A549 (cell line): ENCODE measurements at regions not wholly inside any gene's neighbourhood (a gene's known extent, or its start where the extent isn't known, plus 50 kb on each side); places are given as distances from the start of the nearest gene placed in this dataset.

Experiments
- ATAC-seq, 2 experiments: fragments of 200-7000 bp in 1 of 2; fragments of >200 bp in 1 of 2; cut with Nextera tagmentation in 1 of 2; cut with Tn5 transposase in 1 of 2; 3 replicates each; pipeline versions ENCODE4 v1.8.0 to v1.9.1; 2018 to 2020; ENCODE audit warnings: mild to moderate bottlenecking in 1 of 2, moderate library complexity in 1 of 2
- CTCF ChIA-PET: fragments of 300-600 bp; sonication (Branson Sonifier 250); formaldehyde crosslinking; extraction: SDS; loops from one replicate; lab custom pipeline; 2021; ENCODE audit warnings: antibody characterized with exemption, inconsistent platforms; lab: Yijun Ruan, JAX
- POLR2A ChIA-PET: fragments of 350-600 bp; formaldehyde crosslinking; extraction: SDS; loops from one replicate; lab custom pipeline; 2021; ENCODE audit warnings: antibody characterized with exemption, inconsistent platforms; lab: Yijun Ruan, JAX
- DNase-seq, 2 experiments: peaks; one replicate each; pipeline versions ENCODE4 v3.0.0 to v3.0.0-alpha.2; 2011 to 2016; ENCODE audit warnings: low read depth in 1 of 2, low spot score in 1 of 2
- FAIRE-seq: peaks from 2 replicates; lab custom pipeline; 2011; peaks lifted over from hg19 to GRCh38; lab: Jason Lieb, UNC
- H3K27ac ChIP-seq, 2 experiments: fragments of >200 bp; sonication (Bioruptor Twin); formaldehyde crosslinking; 3 replicates each; pipeline ENCODE4 v1.5.1; 2016 to 2017
- H3K4me1 ChIP-seq: fragments of >200 bp; sonication (Bioruptor Twin); formaldehyde crosslinking; 3 replicates; pipeline ENCODE4 v1.6.1; 2016
- H3K4me2 ChIP-seq: fragments of >200 bp; sonication (Bioruptor Twin); formaldehyde crosslinking; 3 replicates; pipeline ENCODE4 v1.6.1; 2016
- H3K4me3 ChIP-seq: fragments of >200 bp; sonication (Bioruptor Twin); formaldehyde crosslinking; 3 replicates; pipeline ENCODE4 v1.5.1; 2016
- H3K9me3 ChIP-seq: fragments of >200 bp; sonication (Bioruptor Twin); formaldehyde crosslinking; 3 replicates; pipeline ENCODE4 v1.6.1; 2016
- BCL3 ChIP-seq: fragments of >200 bp; sonication (Bioruptor Twin); formaldehyde crosslinking; IDR thresholded peaks from 3 replicates; pipeline ENCODE4 v1.6.1; 2016
- CBX2 ChIP-seq: fragments of 200-600 bp; sonication (generic); IDR thresholded peaks from 2 replicates; pipeline ENCODE4 v1.6.1; 2016; ENCODE audit warnings: low read depth, mild to moderate bottlenecking, borderline replicate concordance
- CBX8 ChIP-seq: fragments of 200-600 bp; sonication (generic); IDR thresholded peaks from 2 replicates; pipeline ENCODE4 v1.6.1; 2016
- CHD4 ChIP-seq: fragments of 200-600 bp; sonication (generic); IDR thresholded peaks from 2 replicates; pipeline ENCODE4 v1.6.1; 2016; ENCODE audit warnings: antibody characterized with exemption, mild to moderate bottlenecking, borderline replicate concordance
- ELK1 ChIP-seq: fragments of 150-350 bp; IDR thresholded peaks from 2 replicates; pipeline ENCODE4 v1.6.1; 2014; ENCODE audit warnings: low read depth, mild to moderate bottlenecking, low read length
- FOSB ChIP-seq: fragments of 250-450 bp; sonication (Bioruptor Pico); IDR thresholded peaks from 2 replicates; pipeline ENCODE4 v1.5.0; 2020; ENCODE audit warnings: mild to moderate bottlenecking, moderate library complexity
- FOSL2 ChIP-seq, 2 experiments: fragments of 450-650 bp in 1 of 2; fragments of >200 bp in 1 of 2; sonication (Bioruptor Twin) in 1 of 2; formaldehyde crosslinking; IDR thresholded peaks; 2 replicates each; pipeline versions ENCODE4 v1.5.0 to v1.6.1; 2016 to 2020; ENCODE audit warnings: mild to moderate bottlenecking in 1 of 2, moderate library complexity in 1 of 2
- FOXS1 ChIP-seq: fragments of 250-450 bp; sonication (Bioruptor Pico); IDR thresholded peaks from 2 replicates; pipeline ENCODE4 v1.5.0; 2020; ENCODE audit warnings: mild to moderate bottlenecking, moderate library complexity
- HEYL ChIP-seq: fragments of 250-450 bp; sonication (Bioruptor Pico); IDR thresholded peaks from 2 replicates; pipeline ENCODE4 v1.8.0; 2021; ENCODE audit warnings: mild to moderate bottlenecking, moderate library complexity
- HOXB5 ChIP-seq: fragments of 250-450 bp; sonication (Bioruptor Pico); IDR thresholded peaks from 2 replicates; pipeline ENCODE4 v1.5.0; 2020; ENCODE audit warnings: mild to moderate bottlenecking, moderate library complexity
- JUNB ChIP-seq: fragments of >200 bp; sonication (Bioruptor Twin); formaldehyde crosslinking; IDR thresholded peaks from 2 replicates; pipeline ENCODE4 v1.6.1; 2016
- KDM1A ChIP-seq: fragments of 200-600 bp; sonication (generic); IDR thresholded peaks from 2 replicates; pipeline ENCODE4 v1.6.1; 2016; ENCODE audit warnings: low read depth, mild to moderate bottlenecking
- KDM5A ChIP-seq: fragments of 200-600 bp; sonication (generic); IDR thresholded peaks from 2 replicates; pipeline ENCODE4 v1.6.1; 2016; ENCODE audit warnings: antibody characterized with exemption, mild to moderate bottlenecking
- MAFK ChIP-seq: fragments of 450-650 bp; IDR thresholded peaks from 2 replicates; pipeline ENCODE4 v1.6.1; 2014; ENCODE audit not compliant: partially characterized antibody
- MAZ ChIP-seq: fragments of 150-350 bp; IDR thresholded peaks from 2 replicates; pipeline ENCODE4 v1.6.1; 2014; ENCODE audit warnings: antibody characterized with exemption, low read depth, low read length, borderline replicate concordance
- NR3C1 ChIP-seq: fragments of >200 bp; sonication (Bioruptor Twin); formaldehyde crosslinking; IDR thresholded peaks from 3 replicates; pipeline ENCODE4 v1.6.1; 2017
- POLR2AphosphoS2 ChIP-seq: conservative IDR thresholded peaks from 2 replicates; pipeline ENCODE4 v1.6.1; 2012; ENCODE audit warnings: low read length, improper control_type of control experiment, inconsistent platforms
- RAD21 ChIP-seq, 2 experiments: fragments of >200 bp in 1 of 2; sonication (Bioruptor Twin) in 1 of 2; formaldehyde crosslinking in 1 of 2; IDR thresholded peaks in 1 of 2; conservative IDR thresholded peaks in 1 of 2; 2 replicates in 1 of 2; 3 replicates in 1 of 2; pipeline ENCODE4 v1.6.1; 2012 to 2018; ENCODE audit warnings: inconsistent platforms in 1 of 2
- RARB ChIP-seq: fragments of 250-450 bp; sonication (Bioruptor Pico); IDR thresholded peaks from 2 replicates; pipeline ENCODE4 v1.8.0; 2021; ENCODE audit warnings: mild to moderate bottlenecking, moderate library complexity
- RCOR1 ChIP-seq: fragments of 150-350 bp; IDR thresholded peaks from 2 replicates; pipeline ENCODE4 v1.6.1; 2014; ENCODE audit warnings: antibody characterized with exemption, low read length, low read depth
- RFX5 ChIP-seq: fragments of 450-650 bp; IDR thresholded peaks from 2 replicates; pipeline ENCODE4 v1.7.1; 2014; ENCODE audit warnings: antibody characterized with exemption, mild to moderate bottlenecking, moderate library complexity
- TP53 ChIP-seq: fragments of 250-450 bp; sonication (Bioruptor Pico); IDR thresholded peaks from 2 replicates; pipeline ENCODE4 v1.5.0; 2021; ENCODE audit warnings: mild to moderate bottlenecking, moderate library complexity
- ZC3H11A ChIP-seq: fragments of 450-650 bp; IDR thresholded peaks from 2 replicates; pipeline ENCODE4 v1.6.1; 2014; ENCODE audit warnings: antibody characterized with exemption, mild to moderate bottlenecking
- WGBS: methylation state at CpG from one replicate; pipeline ENCODE4 v1.1.6; 2017; ENCODE audit errors: missing lambda C conversion rate; 5-methylcytosine and 5-hydroxymethylcytosine counted together
- TF ChIP-seq, protein P1 (sequence below): IDR thresholded peaks from 2 replicates; pipeline ENCODE4 v1.6.1; 2012
- TF ChIP-seq, protein P2 (sequence below): IDR thresholded peaks from 2 replicates; pipeline ENCODE4 v1.6.1; 2012
- TF ChIP-seq, protein P3 (sequence below): fragments of 250-450 bp; sonication (Bioruptor Pico); IDR thresholded peaks from 2 replicates; pipeline ENCODE4 v1.5.0; 2020; ENCODE audit warnings: low read depth, mild to moderate bottlenecking, moderate library complexity

DNA sequence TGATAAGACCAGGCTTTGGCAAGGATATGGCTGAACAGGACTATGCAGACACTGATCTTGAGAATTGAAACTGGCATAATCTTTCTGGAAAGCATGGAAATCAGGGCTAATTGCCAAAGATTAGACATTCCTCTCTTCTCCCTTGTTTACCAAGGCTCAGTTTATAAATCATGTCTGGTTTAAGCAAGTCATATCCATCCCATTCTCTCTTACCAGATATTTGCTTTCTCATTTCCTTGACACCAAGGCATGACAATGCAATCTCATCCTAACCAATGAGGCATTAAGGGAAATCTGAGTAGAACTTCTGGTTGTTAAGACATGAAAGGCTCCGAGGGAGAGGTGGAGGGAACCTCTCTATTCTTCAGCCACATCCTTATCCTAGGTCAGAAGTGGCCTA is 110.3 kb upstream of the CEP85L start:
- TF ChIP-seq RCOR1 (no peak), MAFK (peak; percentile 20)
- peak; percentile 19 to 67; a peak in 3 of 6 replicates for ATAC-seq
- peak in 1 of 2 experiments; percentile 67 for DNase-seq
- ChIA-PET CTCF (no interaction called here), POLR2A (interaction anchor here (0.6 kb wide), 1 partner anchor 10 kb away, joined by 3 read pairs; no protein-coding TSS in a partner anchor)
- FAIRE-seq = no peak
- H3K4me3 ChIP-seq = no peak overlapping the region
- H3K4me2 ChIP-seq = no peak overlapping the region
- WGBS = 19% methylated on average over 1 of the region's 1 CpG
- H3K4me1 ChIP-seq = no peaks in the 10 kb centered on the region
- H3K9me3 ChIP-seq = no peaks in the 10 kb centered on the region
- H3K27ac ChIP-seq = no peak overlapping the region

- ATAC-seq (no peak), DNase-seq (no peak), FAIRE-seq (no peak)
- no peak overlapping the region for H3K27ac ChIP-seq
- ChIA-PET POLR2A (no interaction called here), CTCF (no interaction called here)
- H3K4me3 ChIP-seq = no peak overlapping the region
- no peaks in the 10 kb centered on the region for H3K4me1 ChIP-seq
- no peak overlapping the region for H3K4me2 ChIP-seq
- no peaks in the 10 kb centered on the region for H3K9me3 ChIP-seq
- TF ChIP-seq POLR2AphosphoS2 (no peak), FOXS1 (CRISPR knock-in tag) (no peak), CBX2 (no peak), MAFK (no peak), JUNB (no peak), ZC3H11A (no peak), FOSB (CRISPR knock-in tag) (no peak), CBX8 (no peak), RFX5 (no peak)
- TF ChIP-seq, protein P1, sequence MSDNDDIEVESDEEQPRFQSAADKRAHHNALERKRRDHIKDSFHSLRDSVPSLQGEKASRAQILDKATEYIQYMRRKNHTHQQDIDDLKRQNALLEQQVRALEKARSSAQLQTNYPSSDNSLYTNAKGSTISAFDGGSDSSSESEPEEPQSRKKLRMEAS = no peak
- TF ChIP-seq, all 56 proteins: peak for 0
Observed at GRCh38 chr6:118758946-118759345, 107.6 kb upstream of the CEP85L start.

DNA sequence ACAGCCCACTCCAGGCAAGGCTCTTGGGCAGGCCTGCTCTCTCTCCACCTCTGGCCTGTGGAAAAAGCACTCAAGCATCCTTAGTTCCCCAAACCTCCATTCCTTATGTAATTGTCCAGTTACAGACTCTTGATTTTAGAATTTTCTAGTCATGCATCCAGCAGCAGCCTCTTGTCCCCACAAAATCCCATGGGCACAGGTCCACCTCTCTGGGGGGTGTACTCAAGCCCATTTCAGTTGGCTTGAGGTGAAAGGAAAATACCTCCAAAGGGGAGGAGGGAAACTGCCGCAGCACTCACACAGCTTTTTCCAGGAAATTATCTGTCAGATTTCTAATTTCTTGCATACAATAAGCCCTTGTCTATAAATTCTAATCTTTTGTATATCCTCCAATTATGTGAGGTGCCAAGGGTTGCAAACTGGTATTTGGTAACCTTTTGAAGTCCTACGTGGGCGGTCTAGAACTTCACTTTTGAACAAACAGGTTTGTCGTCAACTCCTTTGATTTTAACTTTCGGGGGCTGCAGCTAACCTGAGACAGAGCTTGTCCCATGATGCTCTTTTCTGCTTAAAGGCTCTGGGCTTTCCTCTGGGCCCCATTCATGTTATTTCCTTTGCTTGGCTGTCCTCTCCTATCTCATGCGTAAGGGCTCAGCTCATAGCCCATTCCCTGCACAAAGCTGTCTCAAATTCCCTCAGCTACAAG is 104.7 kb upstream of the CEP85L start:
- no peak for TF ChIP-seq CBX2
- no peak for TF ChIP-seq MAZ
- no peak for TF ChIP-seq CBX8
- no peak for TF ChIP-seq HOXB5 (CRISPR knock-in tag)
- TF ChIP-seq FOSL2 (IDR thresholded peaks at IDR 0.05) = no peak
- no peak for TF ChIP-seq FOSL2 (CRISPR knock-in tag; IDR thresholded peaks at IDR 0.05)
- TF ChIP-seq BCL3 = no peak
- TF ChIP-seq, protein P2, sequence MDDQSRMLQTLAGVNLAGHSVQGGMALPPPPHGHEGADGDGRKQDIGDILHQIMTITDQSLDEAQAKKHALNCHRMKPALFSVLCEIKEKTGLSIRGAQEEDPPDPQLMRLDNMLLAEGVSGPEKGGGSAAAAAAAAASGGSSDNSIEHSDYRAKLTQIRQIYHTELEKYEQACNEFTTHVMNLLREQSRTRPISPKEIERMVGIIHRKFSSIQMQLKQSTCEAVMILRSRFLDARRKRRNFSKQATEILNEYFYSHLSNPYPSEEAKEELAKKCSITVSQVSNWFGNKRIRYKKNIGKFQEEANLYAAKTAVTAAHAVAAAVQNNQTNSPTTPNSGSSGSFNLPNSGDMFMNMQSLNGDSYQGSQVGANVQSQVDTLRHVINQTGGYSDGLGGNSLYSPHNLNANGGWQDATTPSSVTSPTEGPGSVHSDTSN = no peak

GRCh38 chr6:118752803-118753202 is 101.4 kb upstream of the CEP85L start:
- Histone ChIP-seq H3K4me3 (no peak overlapping the region), H3K4me2 (no peak overlapping the region), H3K4me1 (no peaks in the 10 kb centered on the region), H3K27ac (no peak overlapping the region), H3K9me3 (no peaks in the 10 kb centered on the region)
- no peak for DNase-seq
- WGBS = 75% methylated on average over 3 of the region's 3 CpGs
- ATAC-seq = no peak
- CTCF ChIA-PET = no interaction called here
- no peak for FAIRE-seq
- POLR2A ChIA-PET = no interaction called here
- TF ChIP-seq KDM5A = no peak
- TF ChIP-seq, protein P3, sequence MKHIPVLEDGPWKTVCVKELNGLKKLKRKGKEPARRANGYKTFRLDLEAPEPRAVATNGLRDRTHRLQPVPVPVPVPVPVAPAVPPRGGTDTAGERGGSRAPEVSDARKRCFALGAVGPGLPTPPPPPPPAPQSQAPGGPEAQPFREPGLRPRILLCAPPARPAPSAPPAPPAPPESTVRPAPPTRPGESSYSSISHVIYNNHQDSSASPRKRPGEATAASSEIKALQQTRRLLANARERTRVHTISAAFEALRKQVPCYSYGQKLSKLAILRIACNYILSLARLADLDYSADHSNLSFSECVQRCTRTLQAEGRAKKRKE (CRISPR knock-in tag) = no peak
- no peak for TF ChIP-seq TP53
- TF ChIP-seq CBX8 = no peak
- no peak for TF ChIP-seq NR3C1
- TF ChIP-seq, protein P1 = no peak
- TF ChIP-seq CHD4 = no peak
- no peak for TF ChIP-seq RARB (CRISPR knock-in tag)
- TF ChIP-seq RAD21 (conservative IDR thresholded peaks at IDR 0.05 in 1 of 2, IDR thresholded peaks at IDR 0.05 in 1 of 2) = no peak
- TF ChIP-seq ELK1 = no peak
- TF ChIP-seq KDM1A = no peak
- no peak for TF ChIP-seq HEYL (CRISPR knock-in tag)

More for the DNA sequence above, 104.7 kb upstream of the CEP85L start:
- Histone ChIP-seq H3K9me3 (no peaks in the 10 kb centered on the region), H3K4me3 (no peak overlapping the region), H3K4me2 (no peak overlapping the region), H3K4me1 (no peaks in the 10 kb centered on the region), H3K27ac (no peak overlapping the region)
- FAIRE-seq (no peak), ATAC-seq (no peak), DNase-seq (no peak)
- POLR2A ChIA-PET = no interaction called here
- WGBS = 90% methylated on average over 6 of the region's 6 CpGs
- CTCF ChIA-PET = interaction anchor here (1.4 kb wide), 1 partner anchor 20 kb away, joined by 4 read pairs; no protein-coding TSS in a partner anchor
